ENCODE measurements at regions not wholly inside any gene's neighbourhood (a gene's known extent, or its start where the extent isn't known, plus 50 kb on each side); places are given as distances from the start of the nearest gene placed in this dataset.
"Not testable (repeated sequence)": the region's sequence is repeated elsewhere in the genome, so short reads cannot be mapped to it uniquely, and the experiment has no call there.

DNA sequence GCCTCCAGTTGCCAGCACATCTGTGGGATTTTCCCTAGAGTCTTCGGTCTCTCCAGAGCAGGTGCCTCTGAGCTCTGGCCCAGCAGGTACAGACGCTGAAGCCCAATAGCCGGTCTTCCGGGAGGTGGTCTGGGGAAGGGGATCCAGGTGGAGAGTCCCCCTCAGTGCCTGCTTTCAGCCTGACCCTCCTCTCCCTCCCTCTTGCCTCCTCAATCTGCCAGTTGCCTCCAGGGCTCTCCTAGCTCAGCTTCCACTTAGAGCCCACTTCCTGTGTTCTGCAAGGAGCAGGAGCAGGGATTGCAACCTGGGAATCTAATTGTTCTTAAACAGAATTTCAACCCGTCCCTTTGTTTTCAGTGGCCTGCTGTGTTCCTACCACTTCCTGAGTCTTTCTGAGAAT lies 81.8 kb upstream of the PZP start:
- TF ChIP-seq, protein P1, sequence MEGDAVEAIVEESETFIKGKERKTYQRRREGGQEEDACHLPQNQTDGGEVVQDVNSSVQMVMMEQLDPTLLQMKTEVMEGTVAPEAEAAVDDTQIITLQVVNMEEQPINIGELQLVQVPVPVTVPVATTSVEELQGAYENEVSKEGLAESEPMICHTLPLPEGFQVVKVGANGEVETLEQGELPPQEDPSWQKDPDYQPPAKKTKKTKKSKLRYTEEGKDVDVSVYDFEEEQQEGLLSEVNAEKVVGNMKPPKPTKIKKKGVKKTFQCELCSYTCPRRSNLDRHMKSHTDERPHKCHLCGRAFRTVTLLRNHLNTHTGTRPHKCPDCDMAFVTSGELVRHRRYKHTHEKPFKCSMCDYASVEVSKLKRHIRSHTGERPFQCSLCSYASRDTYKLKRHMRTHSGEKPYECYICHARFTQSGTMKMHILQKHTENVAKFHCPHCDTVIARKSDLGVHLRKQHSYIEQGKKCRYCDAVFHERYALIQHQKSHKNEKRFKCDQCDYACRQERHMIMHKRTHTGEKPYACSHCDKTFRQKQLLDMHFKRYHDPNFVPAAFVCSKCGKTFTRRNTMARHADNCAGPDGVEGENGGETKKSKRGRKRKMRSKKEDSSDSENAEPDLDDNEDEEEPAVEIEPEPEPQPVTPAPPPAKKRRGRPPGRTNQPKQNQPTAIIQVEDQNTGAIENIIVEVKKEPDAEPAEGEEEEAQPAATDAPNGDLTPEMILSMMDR (IDR thresholded peaks at IDR 0.05), result not testable (repeated sequence)
- TF ChIP-seq POLR2A (IDR thresholded peaks at IDR 0.05), result not testable (repeated sequence)

Measured in esophagus squamous epithelium (tissue), 4 donors.